GM18909 (cell line): ENCODE measurements at regions not wholly inside any gene's neighbourhood (a gene's known extent, or its start where the extent isn't known, plus 50 kb on each side); places are given as distances from the start of the nearest gene placed in this dataset.

Source experiments
- ATAC-seq: cut with Tn5 transposase; IDR thresholded peaks from one replicate; pipeline ENCODE4 v1.9.1; 2021; ENCODE audit warnings: mild to moderate bottlenecking; ENCODE audit not compliant: unreplicated experiment, poor library complexity

- ATAC-seq: no peak
Measured at GRCh38 chr22:22032906-22033802, 50.6 kb upstream of the TOP3B start.

GRCh38 chr22:22032099-22032905 is 49.7 kb upstream of the TOP3B start:
- no peak for ATAC-seq
